SW480 (cell line): ENCODE measurements at regions not wholly inside any gene's neighbourhood (a gene's known extent, or its start where the extent isn't known, plus 50 kb on each side); places are given as distances from the start of the nearest gene placed in this dataset.
"Not testable (repeated sequence)": the region's sequence is repeated elsewhere in the genome, so short reads cannot be mapped to it uniquely, and the experiment has no call there.

Experiments
- DNase-seq: peaks from one replicate; pipeline ENCODE4 v3.0.0-alpha.2; 2016; ENCODE audit warnings: low spot score

GRCh38 chr3:194045289-194045688 lies 90.7 kb upstream of the HES1 start:
- no peak for DNase-seq

GRCh38 chr3:194045919-194046318 lies 90.0 kb upstream of the HES1 start:
- DNase-seq, result no peak

- DNase-seq, result no peak
Observed at GRCh38 chr3:194046531-194046930, 89.4 kb upstream of the HES1 start.

GRCh38 chr3:194046995-194047645 lies 88.8 kb upstream of the HES1 start:
- no peak for DNase-seq

GRCh38 chr3:194049394-194049793 lies 86.6 kb upstream of the HES1 start:
- no peak for DNase-seq

- DNase-seq, result no peak
Observed at GRCh38 chr3:194050782-194051320, 85.1 kb upstream of the HES1 start.

- DNase-seq, result peak; percentile 67
Observed at GRCh38 chr3:194051366-194052149, 84.4 kb upstream of the HES1 start.

GRCh38 chr3:194053136-194053535 lies 82.8 kb upstream of the HES1 start:
- DNase-seq, result no peak

GRCh38 chr3:194054016-194054415 lies 81.9 kb upstream of the HES1 start:
- DNase-seq, result no peak

GRCh38 chr3:194054540-194054939 lies 81.4 kb upstream of the HES1 start:
- DNase-seq, result no peak

GRCh38 chr3:194054961-194055360 lies 81.0 kb upstream of the HES1 start:
- no peak for DNase-seq

- DNase-seq, result not testable (repeated sequence)
Observed at GRCh38 chr3:194056323-194056722, 79.6 kb upstream of the HES1 start.

- no peak for DNase-seq
Observed at GRCh38 chr3:194056731-194057415, 79.1 kb upstream of the HES1 start.

- no peak for DNase-seq
Observed at GRCh38 chr3:194057570-194058188, 78.3 kb upstream of the HES1 start.

GRCh38 chr3:194058189-194058571 lies 77.8 kb upstream of the HES1 start:
- DNase-seq, result peak; percentile 65

GRCh38 chr3:194058753-194059152 lies 77.2 kb upstream of the HES1 start:
- DNase-seq, result no peak

- DNase-seq, result no peak
Observed at GRCh38 chr3:194061421-194062030, 74.4 kb upstream of the HES1 start.

GRCh38 chr3:194062830-194063229 lies 73.1 kb upstream of the HES1 start:
- no peak for DNase-seq

GRCh38 chr3:194064380-194065332 lies 71.3 kb upstream of the HES1 start:
- no peak for DNase-seq

GRCh38 chr3:194067327-194067726 lies 68.6 kb upstream of the HES1 start:
- DNase-seq, result not testable (repeated sequence)

GRCh38 chr3:194067949-194068362 lies 68.0 kb upstream of the HES1 start:
- DNase-seq, result no peak
